ENCODE measurements at regions not wholly inside any gene's neighbourhood (a gene's known extent, or its start where the extent isn't known, plus 50 kb on each side); places are given as distances from the start of the nearest gene placed in this dataset.

DNA sequence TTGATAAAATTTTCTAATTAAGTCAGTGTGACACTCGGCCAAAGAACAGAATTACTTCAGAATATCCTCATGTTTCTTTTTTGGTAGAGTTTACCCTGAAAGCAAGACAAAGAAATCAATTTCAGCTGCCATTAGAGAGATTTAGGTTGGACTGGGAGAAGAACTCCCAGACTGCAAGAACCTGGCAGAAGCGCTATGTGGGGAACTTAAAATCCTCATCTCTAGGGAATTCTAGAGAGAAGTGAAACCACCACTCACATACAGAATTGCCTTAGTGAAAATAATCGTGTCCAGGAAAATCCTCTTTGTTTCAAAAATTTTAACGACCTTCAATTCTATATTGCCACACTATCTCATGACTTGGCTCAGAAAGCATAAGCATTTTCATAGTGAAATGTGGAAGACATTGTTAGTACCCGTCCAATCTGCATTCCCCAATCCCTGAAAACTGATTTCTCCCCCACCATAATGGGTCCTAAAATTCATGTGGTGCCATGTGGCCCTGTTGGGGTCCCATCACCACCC, 297.3 kb upstream of the MEIS1 start:
- Mint-ChIP-seq H3K4me3 (no peak overlapping the region), H3K27me3 (ENCODE audit: low read depth) (no peaks in the 10 kb centered on the region; the same call in 1 of the 2 replicates), H3K4me1 (peaks cover 20% of the 10 kb centered on the region), H3K36me3 (peaks cover 5% of the 10 kb centered on the region; the same call in 1 of the 2 replicates), H3K9me3 (peaks cover 13% of the 10 kb centered on the region), H3K27ac (no peak overlapping the region)
- DNase-seq (ENCODE audit: low spot score) (no peak), ATAC-seq (no peak)
- ChIA-PET POLR2A (no interaction called here), CTCF (interaction anchor here (0.7 kb wide), 1 partner anchor 497 kb away, joined by 3 read pairs; no protein-coding TSS in a partner anchor)
- TF ChIP-seq TEAD1 (CRISPR knock-in tag; IDR thresholded peaks at IDR 0.05) (no peak), GRHL2 (CRISPR knock-in tag; IDR thresholded peaks at IDR 0.05; ENCODE audit: insufficient replicate concordance, severe bottlenecking) (no peak), CBFB (CRISPR knock-in tag; IDR thresholded peaks at IDR 0.05; ENCODE audit: low read depth) (no peak), NR1H2 (CRISPR knock-in tag; IDR thresholded peaks at IDR 0.05) (no peak), JAZF1 (CRISPR knock-in tag; IDR thresholded peaks at IDR 0.05) (no peak), RORB (CRISPR knock-in tag; IDR thresholded peaks at IDR 0.05) (no peak), GTF2I (CRISPR knock-in tag; conservative IDR thresholded peaks at IDR 0.05) (no peak), SMAD3 (CRISPR knock-in tag; IDR thresholded peaks at IDR 0.05; ENCODE audit: borderline replicate concordance) (no peak), HMGA2 (CRISPR knock-in tag; IDR thresholded peaks at IDR 0.05) (no peak), RELA (CRISPR knock-in tag; IDR thresholded peaks at IDR 0.05; ENCODE audit: borderline replicate concordance) (no peak), ZNF671 (CRISPR knock-in tag; IDR thresholded peaks at IDR 0.05) (no peak)
- TF ChIP-seq, protein P1, sequence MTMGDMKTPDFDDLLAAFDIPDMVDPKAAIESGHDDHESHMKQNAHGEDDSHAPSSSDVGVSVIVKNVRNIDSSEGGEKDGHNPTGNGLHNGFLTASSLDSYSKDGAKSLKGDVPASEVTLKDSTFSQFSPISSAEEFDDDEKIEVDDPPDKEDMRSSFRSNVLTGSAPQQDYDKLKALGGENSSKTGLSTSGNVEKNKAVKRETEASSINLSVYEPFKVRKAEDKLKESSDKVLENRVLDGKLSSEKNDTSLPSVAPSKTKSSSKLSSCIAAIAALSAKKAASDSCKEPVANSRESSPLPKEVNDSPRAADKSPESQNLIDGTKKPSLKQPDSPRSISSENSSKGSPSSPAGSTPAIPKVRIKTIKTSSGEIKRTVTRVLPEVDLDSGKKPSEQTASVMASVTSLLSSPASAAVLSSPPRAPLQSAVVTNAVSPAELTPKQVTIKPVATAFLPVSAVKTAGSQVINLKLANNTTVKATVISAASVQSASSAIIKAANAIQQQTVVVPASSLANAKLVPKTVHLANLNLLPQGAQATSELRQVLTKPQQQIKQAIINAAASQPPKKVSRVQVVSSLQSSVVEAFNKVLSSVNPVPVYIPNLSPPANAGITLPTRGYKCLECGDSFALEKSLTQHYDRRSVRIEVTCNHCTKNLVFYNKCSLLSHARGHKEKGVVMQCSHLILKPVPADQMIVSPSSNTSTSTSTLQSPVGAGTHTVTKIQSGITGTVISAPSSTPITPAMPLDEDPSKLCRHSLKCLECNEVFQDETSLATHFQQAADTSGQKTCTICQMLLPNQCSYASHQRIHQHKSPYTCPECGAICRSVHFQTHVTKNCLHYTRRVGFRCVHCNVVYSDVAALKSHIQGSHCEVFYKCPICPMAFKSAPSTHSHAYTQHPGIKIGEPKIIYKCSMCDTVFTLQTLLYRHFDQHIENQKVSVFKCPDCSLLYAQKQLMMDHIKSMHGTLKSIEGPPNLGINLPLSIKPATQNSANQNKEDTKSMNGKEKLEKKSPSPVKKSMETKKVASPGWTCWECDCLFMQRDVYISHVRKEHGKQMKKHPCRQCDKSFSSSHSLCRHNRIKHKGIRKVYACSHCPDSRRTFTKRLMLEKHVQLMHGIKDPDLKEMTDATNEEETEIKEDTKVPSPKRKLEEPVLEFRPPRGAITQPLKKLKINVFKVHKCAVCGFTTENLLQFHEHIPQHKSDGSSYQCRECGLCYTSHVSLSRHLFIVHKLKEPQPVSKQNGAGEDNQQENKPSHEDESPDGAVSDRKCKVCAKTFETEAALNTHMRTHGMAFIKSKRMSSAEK (CRISPR knock-in tag; IDR thresholded peaks at IDR 0.05; ENCODE audit: borderline replicate concordance), result no peak
- TF ChIP-seq, protein P2, sequence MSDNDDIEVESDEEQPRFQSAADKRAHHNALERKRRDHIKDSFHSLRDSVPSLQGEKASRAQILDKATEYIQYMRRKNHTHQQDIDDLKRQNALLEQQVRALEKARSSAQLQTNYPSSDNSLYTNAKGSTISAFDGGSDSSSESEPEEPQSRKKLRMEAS (CRISPR knock-in tag; IDR thresholded peaks at IDR 0.05), result no peak

DNA sequence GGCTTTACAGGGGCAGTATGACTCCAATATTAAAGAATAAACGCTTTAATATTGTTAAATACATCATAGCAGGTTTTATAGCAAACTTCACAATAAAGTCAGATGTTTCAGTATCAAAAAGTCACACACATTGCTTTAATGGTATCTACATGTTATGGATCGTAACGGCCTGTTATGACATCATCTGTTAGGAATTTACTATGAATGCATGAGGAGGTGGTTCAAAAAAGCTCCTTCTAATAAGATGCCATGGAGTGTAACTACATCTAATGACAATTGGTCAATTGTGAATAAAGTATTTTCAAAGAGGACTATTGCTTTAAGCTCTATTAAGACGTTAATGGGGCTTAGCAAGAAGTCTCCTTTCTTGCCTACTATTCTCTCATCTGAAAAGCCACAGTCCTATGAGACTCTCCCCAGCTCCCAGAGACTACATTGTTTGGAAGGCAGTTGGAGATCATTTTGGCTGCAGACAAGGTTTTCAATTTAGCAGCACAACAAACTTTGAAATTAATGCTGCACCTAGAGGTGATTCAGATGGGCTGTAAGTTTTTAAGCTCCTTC, 300.7 kb upstream of the MEIS1 start:
- CTCF ChIA-PET, result no interaction called here
- DNase-seq (ENCODE audit: low spot score) (no peak), ATAC-seq (peak; percentile 67)
- peaks cover 10% of the 10 kb centered on the region for H3K9me3 Mint-ChIP-seq
- TF ChIP-seq, protein P3, sequence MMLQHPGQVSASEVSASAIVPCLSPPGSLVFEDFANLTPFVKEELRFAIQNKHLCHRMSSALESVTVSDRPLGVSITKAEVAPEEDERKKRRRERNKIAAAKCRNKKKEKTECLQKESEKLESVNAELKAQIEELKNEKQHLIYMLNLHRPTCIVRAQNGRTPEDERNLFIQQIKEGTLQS (CRISPR knock-in tag; conservative IDR thresholded peaks at IDR 0.05), result no peak
- TF ChIP-seq JAZF1 (CRISPR knock-in tag; IDR thresholded peaks at IDR 0.05) (no peak), ATF1 (CRISPR knock-in tag; IDR thresholded peaks at IDR 0.05) (no peak), SMAD3 (CRISPR knock-in tag; IDR thresholded peaks at IDR 0.05; ENCODE audit: borderline replicate concordance) (no peak), FOXP1 (CRISPR knock-in tag; IDR thresholded peaks at IDR 0.05; ENCODE audit: borderline replicate concordance) (no peak), RELA (CRISPR knock-in tag; IDR thresholded peaks at IDR 0.05; ENCODE audit: borderline replicate concordance) (no peak), ZNF416 (CRISPR knock-in tag; IDR thresholded peaks at IDR 0.05) (no peak)
- TF ChIP-seq, protein P4, sequence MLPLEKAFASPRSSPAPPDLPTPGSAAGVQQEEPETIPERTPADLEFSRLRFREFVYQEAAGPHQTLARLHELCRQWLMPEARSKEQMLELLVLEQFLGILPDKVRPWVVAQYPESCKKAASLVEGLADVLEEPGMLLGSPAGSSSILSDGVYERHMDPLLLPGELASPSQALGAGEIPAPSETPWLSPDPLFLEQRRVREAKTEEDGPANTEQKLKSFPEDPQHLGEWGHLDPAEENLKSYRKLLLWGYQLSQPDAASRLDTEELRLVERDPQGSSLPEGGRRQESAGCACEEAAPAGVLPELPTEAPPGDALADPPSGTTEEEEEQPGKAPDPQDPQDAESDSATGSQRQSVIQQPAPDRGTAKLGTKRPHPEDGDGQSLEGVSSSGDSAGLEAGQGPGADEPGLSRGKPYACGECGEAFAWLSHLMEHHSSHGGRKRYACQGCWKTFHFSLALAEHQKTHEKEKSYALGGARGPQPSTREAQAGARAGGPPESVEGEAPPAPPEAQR (CRISPR knock-in tag; IDR thresholded peaks at IDR 0.05), result no peak
- TF ChIP-seq, protein P5, sequence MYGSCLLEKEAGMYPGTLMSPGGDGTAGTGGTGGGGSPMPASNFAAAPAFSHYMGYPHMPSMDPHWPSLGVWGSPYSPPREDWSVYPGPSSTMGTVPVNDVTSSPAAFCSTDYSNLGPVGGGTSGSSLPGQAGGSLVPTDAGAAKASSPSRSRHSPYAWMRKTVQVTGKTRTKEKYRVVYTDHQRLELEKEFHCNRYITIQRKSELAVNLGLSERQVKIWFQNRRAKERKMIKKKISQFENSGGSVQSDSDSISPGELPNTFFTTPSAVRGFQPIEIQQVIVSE (CRISPR knock-in tag; IDR thresholded peaks at IDR 0.05; ENCODE audit: borderline replicate concordance), result no peak
- TF ChIP-seq, protein P6, sequence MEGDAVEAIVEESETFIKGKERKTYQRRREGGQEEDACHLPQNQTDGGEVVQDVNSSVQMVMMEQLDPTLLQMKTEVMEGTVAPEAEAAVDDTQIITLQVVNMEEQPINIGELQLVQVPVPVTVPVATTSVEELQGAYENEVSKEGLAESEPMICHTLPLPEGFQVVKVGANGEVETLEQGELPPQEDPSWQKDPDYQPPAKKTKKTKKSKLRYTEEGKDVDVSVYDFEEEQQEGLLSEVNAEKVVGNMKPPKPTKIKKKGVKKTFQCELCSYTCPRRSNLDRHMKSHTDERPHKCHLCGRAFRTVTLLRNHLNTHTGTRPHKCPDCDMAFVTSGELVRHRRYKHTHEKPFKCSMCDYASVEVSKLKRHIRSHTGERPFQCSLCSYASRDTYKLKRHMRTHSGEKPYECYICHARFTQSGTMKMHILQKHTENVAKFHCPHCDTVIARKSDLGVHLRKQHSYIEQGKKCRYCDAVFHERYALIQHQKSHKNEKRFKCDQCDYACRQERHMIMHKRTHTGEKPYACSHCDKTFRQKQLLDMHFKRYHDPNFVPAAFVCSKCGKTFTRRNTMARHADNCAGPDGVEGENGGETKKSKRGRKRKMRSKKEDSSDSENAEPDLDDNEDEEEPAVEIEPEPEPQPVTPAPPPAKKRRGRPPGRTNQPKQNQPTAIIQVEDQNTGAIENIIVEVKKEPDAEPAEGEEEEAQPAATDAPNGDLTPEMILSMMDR (IDR thresholded peaks at IDR 0.05), result no peak
- TF ChIP-seq, protein P7, sequence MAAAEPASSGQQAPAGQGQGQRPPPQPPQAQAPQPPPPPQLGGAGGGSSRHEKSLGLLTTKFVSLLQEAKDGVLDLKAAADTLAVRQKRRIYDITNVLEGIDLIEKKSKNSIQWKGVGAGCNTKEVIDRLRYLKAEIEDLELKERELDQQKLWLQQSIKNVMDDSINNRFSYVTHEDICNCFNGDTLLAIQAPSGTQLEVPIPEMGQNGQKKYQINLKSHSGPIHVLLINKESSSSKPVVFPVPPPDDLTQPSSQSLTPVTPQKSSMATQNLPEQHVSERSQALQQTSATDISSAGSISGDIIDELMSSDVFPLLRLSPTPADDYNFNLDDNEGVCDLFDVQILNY (CRISPR knock-in tag; IDR thresholded peaks at IDR 0.05), result no peak
- no peak overlapping the region for H3K27ac Mint-ChIP-seq
- no peaks in the 10 kb centered on the region for H3K36me3 Mint-ChIP-seq
- H3K27me3 Mint-ChIP-seq (ENCODE audit: low read depth), result no peaks in the 10 kb centered on the region; the same call in 1 of the 2 replicates
- H3K4me1 Mint-ChIP-seq, result peaks cover 28% of the 10 kb centered on the region
- POLR2A ChIA-PET, result no interaction called here
- no peak overlapping the region for H3K4me3 Mint-ChIP-seq

Measured in WTC11 (cell line).